Skeletal muscle tissue (tissue), 3 donors: ENCODE measurements at regions not wholly inside any gene's neighbourhood (a gene's known extent, or its start where the extent isn't known, plus 50 kb on each side); places are given as distances from the start of the nearest gene placed in this dataset.
A peak's percentile ranks its signal among the peaks of the same experiment; 100 is the strongest.

Experiments
- H3K27ac ChIP-seq: one replicate; pipeline ENCODE4 v1.7.0; 2013; ENCODE audit warnings: mild to moderate bottlenecking, low read depth, low read length, inconsistent platforms
- H3K27me3 ChIP-seq, 3 donors: one replicate each; pipeline ENCODE4 v1.7.0; 2013; ENCODE audit warnings: low read length in 3 of 3; ENCODE audit not compliant: control insufficient read depth in 3 of 3, insufficient read depth in 3 of 3
- H3K36me3 ChIP-seq, 3 donors: one replicate each; pipeline ENCODE4 v1.7.0; 2013; ENCODE audit warnings: low read length in 3 of 3; ENCODE audit not compliant: control insufficient read depth in 3 of 3, insufficient read depth in 3 of 3
- H3K4me1 ChIP-seq, 3 donors: one replicate each; pipeline ENCODE4 v1.7.0; 2013; ENCODE audit warnings: low read length in 3 of 3, mild to moderate bottlenecking in 3 of 3; ENCODE audit not compliant: control insufficient read depth in 3 of 3, insufficient read depth in 3 of 3
- H3K4me3 ChIP-seq, 3 donors: one replicate each; pipeline ENCODE4 v1.7.0; 2013; ENCODE audit warnings: low read length in 3 of 3
- H3K9ac ChIP-seq, 3 donors: one replicate each; pipeline ENCODE4 v1.7.0; 2013; ENCODE audit warnings: low read length in 3 of 3, mild to moderate bottlenecking in 3 of 3, moderate library complexity in 2 of 3, low read depth in 1 of 3
- H3K9me3 ChIP-seq, 3 donors: one replicate each; pipeline ENCODE4 v1.7.0; 2013; ENCODE audit warnings: low read length in 3 of 3; ENCODE audit not compliant: control insufficient read depth in 3 of 3
- donor health status: Osteomylitis.

GRCh38 chr6:166006900-166007301 lies 160.8 kb downstream of the TBXT start:
- H3K4me3 ChIP-seq = peak overlapping the region in 2 of 3 donors; percentile 17 to 48
- peaks cover 16 to 35% (median 34%) of the 10 kb centered on the region in 3 donors for H3K4me1 ChIP-seq
- H3K36me3 ChIP-seq = no peaks in the 10 kb centered on the region
- H3K9me3 ChIP-seq = peaks cover 0 to 2% (median 0%) of the 10 kb centered on the region in 3 donors
- H3K27me3 ChIP-seq = peaks cover 59 to 62% (median 60%) of the 10 kb centered on the region in 3 donors
- no peak overlapping the region for H3K9ac ChIP-seq
- H3K27ac ChIP-seq = no peak overlapping the region

- Histone ChIP-seq H3K9ac (peak overlapping the region in 2 of 3 donors; percentile 51 to 74), H3K4me3 (peak overlapping the region; percentile 27 to 64 (median 48)), H3K27ac (no peak overlapping the region), H3K9me3 (peaks cover 0 to 2% (median 0%) of the 10 kb centered on the region in 3 donors), H3K36me3 (no peaks in the 10 kb centered on the region), H3K27me3 (peaks cover 55 to 57% (median 56%) of the 10 kb centered on the region in 3 donors), H3K4me1 (peaks cover 16 to 35% (median 34%) of the 10 kb centered on the region in 3 donors)
Observed at GRCh38 chr6:166005944-166006899, 161.4 kb downstream of the TBXT start.

DNA sequence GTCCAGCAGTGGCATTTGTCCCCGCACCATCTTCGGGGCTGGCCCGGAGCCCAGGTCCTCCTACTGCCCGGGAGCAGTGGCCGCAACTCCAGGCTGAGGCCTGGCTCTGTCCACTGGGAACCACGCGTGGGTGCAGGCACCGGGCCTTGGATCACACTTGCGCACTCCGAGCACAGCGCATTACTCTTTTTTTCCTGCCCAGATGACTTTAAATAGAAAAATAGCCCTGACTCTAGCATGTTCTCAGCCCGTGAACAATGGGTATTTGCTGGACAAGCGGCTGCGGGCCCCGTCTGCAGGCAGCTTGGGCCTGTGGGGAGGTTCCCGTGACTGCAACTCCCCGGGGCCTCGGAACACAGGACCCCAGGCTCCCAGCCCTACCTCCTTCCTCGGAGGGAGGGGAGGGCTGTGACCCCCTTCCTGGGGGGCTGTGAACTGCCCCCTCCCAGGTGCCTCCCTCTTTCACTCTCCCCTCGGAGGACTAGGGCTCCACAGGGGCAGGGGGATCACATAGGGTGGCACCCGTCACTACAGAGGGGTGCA lies 162.2 kb downstream of the TBXT start:
- Histone ChIP-seq H3K27ac (no peak overlapping the region), H3K4me3 (peak overlapping the region; percentile 36 to 64 (median 38)), H3K9ac (peak overlapping the region in 2 of 3 donors; percentile 51 to 74), H3K9me3 (peaks cover 0 to 2% (median 0%) of the 10 kb centered on the region in 3 donors), H3K36me3 (no peaks in the 10 kb centered on the region), H3K4me1 (peaks cover 16 to 35% (median 34%) of the 10 kb centered on the region in 3 donors), H3K27me3 (peaks cover 48 to 53% (median 51%) of the 10 kb centered on the region in 3 donors)

DNA sequence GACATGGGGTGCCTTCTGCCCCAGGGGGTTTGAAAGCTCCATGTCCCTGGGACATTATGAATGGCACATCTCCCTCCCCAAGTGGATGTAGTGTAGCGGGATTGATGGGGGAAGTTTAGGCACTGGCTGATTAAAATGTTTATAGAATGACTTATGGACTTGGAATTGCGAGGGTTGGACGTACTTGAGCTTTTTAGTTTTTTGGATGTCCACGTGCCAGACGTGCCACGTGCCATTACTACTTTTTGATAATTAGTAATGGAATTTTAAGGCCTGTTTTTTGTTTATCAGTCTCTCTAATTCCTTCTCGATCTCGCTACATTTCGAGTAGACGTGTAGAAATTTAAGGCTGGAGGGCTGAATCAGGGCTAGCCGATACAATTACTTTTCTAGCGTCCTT lies 162.8 kb downstream of the TBXT start:
- Histone ChIP-seq H3K36me3 (no peaks in the 10 kb centered on the region), H3K4me3 (no peak overlapping the region), H3K9ac (no peak overlapping the region), H3K9me3 (peaks cover 0 to 2% (median 0%) of the 10 kb centered on the region in 3 donors), H3K4me1 (peaks cover 16 to 35% (median 34%) of the 10 kb centered on the region in 3 donors), H3K27me3 (peaks cover 42 to 47% (median 45%) of the 10 kb centered on the region in 3 donors), H3K27ac (no peak overlapping the region)

DNA sequence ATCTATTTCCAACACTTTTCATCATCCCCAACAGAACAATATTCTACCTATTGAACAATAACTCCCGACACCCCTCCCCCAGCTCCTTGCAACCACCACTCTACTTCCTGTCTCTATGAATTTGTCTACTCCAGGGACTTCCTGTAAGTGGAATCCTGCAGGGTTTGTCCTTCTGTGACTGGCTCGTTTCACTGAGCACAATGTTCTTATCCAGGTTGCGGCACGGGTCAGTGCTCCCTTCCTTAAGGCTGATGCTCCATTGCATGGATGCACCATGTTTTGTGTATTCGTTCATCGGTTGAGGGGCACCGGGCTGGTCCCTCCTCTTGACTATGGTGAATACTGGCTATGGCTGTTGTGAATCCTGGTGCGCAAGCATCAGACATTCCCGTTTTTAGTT lies 163.2 kb downstream of the TBXT start:
- Histone ChIP-seq H3K27me3 (peaks cover 38 to 44% (median 41%) of the 10 kb centered on the region in 3 donors), H3K27ac (no peak overlapping the region)

GRCh38 chr6:166003569-166003968 lies 164.1 kb downstream of the TBXT start:
- Histone ChIP-seq H3K36me3 (no peaks in the 10 kb centered on the region), H3K9me3 (peaks cover 0 to 2% (median 0%) of the 10 kb centered on the region in 3 donors), H3K27ac (no peak overlapping the region), H3K4me1 (peaks cover 10 to 28% (median 28%) of the 10 kb centered on the region in 3 donors), H3K4me3 (no peak overlapping the region), H3K27me3 (peaks cover 29 to 39% (median 38%) of the 10 kb centered on the region in 3 donors), H3K9ac (no peak overlapping the region)

More for the DNA sequence above, 163.2 kb downstream of the TBXT start:
- Histone ChIP-seq H3K4me3 (no peak overlapping the region), H3K9me3 (peaks cover 0 to 2% (median 0%) of the 10 kb centered on the region in 3 donors), H3K36me3 (no peaks in the 10 kb centered on the region), H3K4me1 (peaks cover 16 to 35% (median 34%) of the 10 kb centered on the region in 3 donors), H3K9ac (no peak overlapping the region)

- Histone ChIP-seq H3K4me3 (no peak overlapping the region), H3K9ac (no peak overlapping the region), H3K27me3 (peaks cover 9 to 23% (median 19%) of the 10 kb centered on the region in 3 donors), H3K36me3 (no peaks in the 10 kb centered on the region), H3K4me1 (peaks cover 5 to 11% (median 10%) of the 10 kb centered on the region in 3 donors), H3K27ac (no peak overlapping the region), H3K9me3 (peaks cover 0 to 2% (median 0%) of the 10 kb centered on the region in 3 donors)
Observed at GRCh38 chr6:166001359-166001758, 166.3 kb downstream of the TBXT start.

DNA sequence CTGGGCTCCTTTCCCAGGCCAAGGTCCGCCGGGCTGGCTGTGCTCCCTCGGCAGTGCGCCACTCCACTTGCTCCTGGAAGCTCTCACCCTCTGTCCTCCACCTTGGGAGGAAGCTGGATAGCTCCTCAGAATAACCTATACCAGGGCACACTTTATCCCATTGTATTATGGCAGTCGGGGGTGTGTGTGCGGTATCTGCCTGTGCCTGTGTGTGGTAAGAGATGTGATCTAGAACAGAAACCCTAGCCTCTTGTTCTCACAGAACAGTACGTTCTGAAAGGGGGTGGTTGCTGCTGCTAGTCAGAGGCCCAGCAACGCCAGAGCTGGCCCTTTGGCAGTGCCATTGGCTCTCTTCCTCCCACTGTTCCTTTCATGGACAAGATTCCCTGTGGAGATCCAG lies 168.4 kb downstream of the TBXT start:
- H3K9me3 ChIP-seq = no peaks in the 10 kb centered on the region
- no peaks in the 10 kb centered on the region for H3K4me1 ChIP-seq
- no peaks in the 10 kb centered on the region for H3K36me3 ChIP-seq
- peaks cover 0 to 11% (median 2%) of the 10 kb centered on the region in 3 donors for H3K27me3 ChIP-seq
- H3K4me3 ChIP-seq = no peak overlapping the region
- H3K9ac ChIP-seq = no peak overlapping the region
- no peak overlapping the region for H3K27ac ChIP-seq

DNA sequence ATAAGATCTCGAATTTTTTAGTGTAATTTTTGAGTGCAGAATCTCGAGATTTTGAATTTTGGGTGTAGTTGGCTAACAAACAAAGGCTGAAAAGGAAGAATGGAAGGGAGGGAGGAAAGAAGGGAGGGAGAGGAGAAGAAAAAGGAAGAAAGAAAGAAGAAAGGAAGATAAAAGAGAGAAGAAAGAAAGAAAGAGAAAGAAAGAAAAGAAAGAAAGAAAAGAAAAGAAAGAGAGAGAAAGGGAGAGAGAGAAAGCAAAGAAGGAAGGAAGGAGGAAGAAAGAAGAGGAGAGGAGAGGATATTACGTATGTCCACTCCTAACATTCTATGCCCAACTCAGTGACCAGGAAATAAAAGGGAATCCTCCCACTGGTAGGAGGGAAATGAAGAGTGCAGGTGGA lies 169.6 kb downstream of the TBXT start:
- Histone ChIP-seq H3K27me3 (peaks cover 0 to 11% (median 2%) of the 10 kb centered on the region in 3 donors), H3K4me1 (no peaks in the 10 kb centered on the region), H3K36me3 (no peaks in the 10 kb centered on the region), H3K9me3 (no peaks in the 10 kb centered on the region), H3K27ac (no peak overlapping the region), H3K4me3 (no peak overlapping the region), H3K9ac (no peak overlapping the region)
